NCI-H1436 treated with DMSO at 0.1 percent for 48 hours (cell line): ENCODE measurements at regions not wholly inside any gene's neighbourhood (a gene's known extent, or its start where the extent isn't known, plus 50 kb on each side); places are given as distances from the start of the nearest gene placed in this dataset.

Source experiments
- DNase-seq: peaks from one replicate; lab custom pipeline; 2025; lab: John Stamatoyannopoulos, UW

- DNase-seq = no peak
Observed at GRCh38 chr5:87053146-87053545, 214.5 kb upstream of the RASA1 start.

- DNase-seq = no peak
Observed at GRCh38 chr5:87054821-87055220, 212.9 kb upstream of the RASA1 start.

GRCh38 chr5:87061046-87061445, 206.6 kb upstream of the RASA1 start:
- no peak for DNase-seq

- no peak for DNase-seq
Observed at GRCh38 chr5:87069311-87069710, 198.4 kb upstream of the RASA1 start.

- DNase-seq = no peak
Observed at GRCh38 chr5:87069974-87070608, 197.6 kb upstream of the RASA1 start.

- DNase-seq = no peak
Observed at GRCh38 chr5:87074072-87074471, 193.6 kb upstream of the RASA1 start.

- no peak for DNase-seq
Observed at GRCh38 chr5:87074934-87075541, 192.6 kb upstream of the RASA1 start.

- no peak for DNase-seq
Observed at GRCh38 chr5:87076411-87076810, 191.3 kb upstream of the RASA1 start.

- no peak for DNase-seq
Observed at GRCh38 chr5:87076931-87077330, 190.8 kb upstream of the RASA1 start.

- DNase-seq = no peak
Observed at GRCh38 chr5:87079219-87079618, 188.5 kb upstream of the RASA1 start.

- DNase-seq = no peak
Observed at GRCh38 chr5:87081016-87081415, 186.7 kb upstream of the RASA1 start.

GRCh38 chr5:87081511-87082372, 185.9 kb upstream of the RASA1 start:
- DNase-seq = no peak

GRCh38 chr5:87094347-87094746, 173.3 kb upstream of the RASA1 start:
- no peak for DNase-seq

GRCh38 chr5:87094833-87095232, 172.8 kb upstream of the RASA1 start:
- DNase-seq = no peak

GRCh38 chr5:87095787-87096186, 171.9 kb upstream of the RASA1 start:
- no peak for DNase-seq

GRCh38 chr5:87097664-87098063, 170.0 kb upstream of the RASA1 start:
- DNase-seq = no peak

GRCh38 chr5:87099291-87099839, 168.3 kb upstream of the RASA1 start:
- DNase-seq = no peak

- DNase-seq = no peak
Observed at GRCh38 chr5:87099968-87100367, 167.7 kb upstream of the RASA1 start.

- DNase-seq = no peak
Observed at GRCh38 chr5:87101321-87101720, 166.4 kb upstream of the RASA1 start.

- no peak for DNase-seq
Observed at GRCh38 chr5:87102841-87103240, 164.8 kb upstream of the RASA1 start.

GRCh38 chr5:87103616-87104287, 163.9 kb upstream of the RASA1 start:
- DNase-seq = no peak

GRCh38 chr5:87105577-87105976, 162.1 kb upstream of the RASA1 start:
- no peak for DNase-seq
